ENCODE measurements at regions not wholly inside any gene's neighbourhood (a gene's known extent, or its start where the extent isn't known, plus 50 kb on each side); places are given as distances from the start of the nearest gene placed in this dataset.

DNA sequence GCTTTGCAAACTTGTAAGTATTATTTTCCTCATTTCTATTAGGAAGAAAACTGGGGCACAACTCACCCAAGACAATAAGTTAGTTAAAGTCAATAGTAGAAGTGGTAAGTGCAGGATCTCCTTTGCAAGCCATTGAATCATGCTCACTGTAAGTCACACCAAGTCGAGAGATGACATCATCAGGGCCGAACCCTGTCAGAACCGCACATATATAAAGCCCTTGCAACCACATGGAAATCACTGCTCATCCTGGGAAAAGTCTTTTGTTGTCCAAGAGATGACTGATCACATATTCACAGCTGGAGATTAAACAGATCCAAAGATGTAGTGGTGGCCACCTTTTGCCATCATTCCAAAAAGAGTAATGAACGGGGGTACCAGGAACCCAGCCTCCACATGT lies 484.8 kb upstream of the ID2 start:
- TF ChIP-seq EZH2phosphoT487 (IDR thresholded peaks at IDR 0.05; ENCODE audit: insufficient read depth, low read depth): no peak
- no peak for TF ChIP-seq EZH2 (IDR thresholded peaks at IDR 0.05; ENCODE audit: insufficient read depth, poor library complexity, severe bottlenecking)

All from GM23248 (cell line).